ENCODE measurements at regions not wholly inside any gene's neighbourhood (a gene's known extent, or its start where the extent isn't known, plus 50 kb on each side); places are given as distances from the start of the nearest gene placed in this dataset.

DNA sequence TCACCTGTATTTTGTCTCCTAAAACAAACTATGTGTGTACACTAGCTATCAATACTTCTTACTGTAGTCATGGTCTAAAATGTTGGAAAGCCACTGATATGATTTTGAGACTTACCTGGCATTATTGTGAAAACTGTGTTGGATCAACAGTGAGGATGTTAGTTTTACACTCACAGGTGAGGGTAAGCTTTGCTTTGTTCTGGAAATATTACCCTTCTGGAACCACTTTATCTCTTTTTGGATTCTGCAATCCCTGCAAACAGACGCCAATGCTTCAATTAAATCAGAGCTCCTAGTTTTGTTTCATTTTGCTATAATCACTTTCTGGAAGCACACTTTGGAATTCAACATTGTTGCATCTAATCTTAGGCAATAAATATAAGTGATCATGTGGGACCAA is 223.3 kb downstream of the RPS29 start:
- in situ Hi-C loops (cut with HindIII; ENCODE audit: low sequenced_read_pairs): no loop called here
- TF ChIP-seq, protein P1, sequence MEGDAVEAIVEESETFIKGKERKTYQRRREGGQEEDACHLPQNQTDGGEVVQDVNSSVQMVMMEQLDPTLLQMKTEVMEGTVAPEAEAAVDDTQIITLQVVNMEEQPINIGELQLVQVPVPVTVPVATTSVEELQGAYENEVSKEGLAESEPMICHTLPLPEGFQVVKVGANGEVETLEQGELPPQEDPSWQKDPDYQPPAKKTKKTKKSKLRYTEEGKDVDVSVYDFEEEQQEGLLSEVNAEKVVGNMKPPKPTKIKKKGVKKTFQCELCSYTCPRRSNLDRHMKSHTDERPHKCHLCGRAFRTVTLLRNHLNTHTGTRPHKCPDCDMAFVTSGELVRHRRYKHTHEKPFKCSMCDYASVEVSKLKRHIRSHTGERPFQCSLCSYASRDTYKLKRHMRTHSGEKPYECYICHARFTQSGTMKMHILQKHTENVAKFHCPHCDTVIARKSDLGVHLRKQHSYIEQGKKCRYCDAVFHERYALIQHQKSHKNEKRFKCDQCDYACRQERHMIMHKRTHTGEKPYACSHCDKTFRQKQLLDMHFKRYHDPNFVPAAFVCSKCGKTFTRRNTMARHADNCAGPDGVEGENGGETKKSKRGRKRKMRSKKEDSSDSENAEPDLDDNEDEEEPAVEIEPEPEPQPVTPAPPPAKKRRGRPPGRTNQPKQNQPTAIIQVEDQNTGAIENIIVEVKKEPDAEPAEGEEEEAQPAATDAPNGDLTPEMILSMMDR (IDR thresholded peaks at IDR 0.05; ENCODE audit: low read depth, low read length, missing control alignments): no peak
- H3K4me3 ChIP-seq (ENCODE audit: low read depth, low read length): no peak overlapping the region

DNA sequence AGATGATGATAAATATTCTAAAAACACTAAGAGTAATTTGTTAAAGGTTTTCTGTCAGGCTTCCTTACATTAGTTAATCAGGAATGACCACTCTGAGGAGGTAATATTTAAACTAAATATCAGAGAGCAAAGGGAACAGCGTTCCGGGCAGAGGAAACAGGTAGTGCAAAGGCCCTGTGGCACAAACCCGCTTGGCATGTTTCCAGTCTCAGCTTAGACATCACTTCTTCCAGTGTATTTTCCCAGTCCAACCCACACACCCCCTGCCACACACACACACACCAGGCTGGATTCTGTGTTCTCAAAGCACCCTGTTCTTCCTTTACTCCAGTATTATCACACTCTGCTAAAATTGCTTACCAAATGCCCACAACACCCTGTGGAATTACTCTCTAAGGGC is 247.1 kb downstream of the RPS29 start:
- in situ Hi-C loops (cut with HindIII; ENCODE audit: low sequenced_read_pairs): no loop called here
- no peak overlapping the region for H3K4me3 ChIP-seq (ENCODE audit: low read depth, low read length)
- DNase-seq (ENCODE audit: low read depth): no peak
- TF ChIP-seq, protein P1 (IDR thresholded peaks at IDR 0.05; ENCODE audit: low read depth, low read length, missing control alignments): no peak

More for the DNA sequence above, 223.3 kb downstream of the RPS29 start:
- DNase-seq (ENCODE audit: low read depth): no peak

DNA sequence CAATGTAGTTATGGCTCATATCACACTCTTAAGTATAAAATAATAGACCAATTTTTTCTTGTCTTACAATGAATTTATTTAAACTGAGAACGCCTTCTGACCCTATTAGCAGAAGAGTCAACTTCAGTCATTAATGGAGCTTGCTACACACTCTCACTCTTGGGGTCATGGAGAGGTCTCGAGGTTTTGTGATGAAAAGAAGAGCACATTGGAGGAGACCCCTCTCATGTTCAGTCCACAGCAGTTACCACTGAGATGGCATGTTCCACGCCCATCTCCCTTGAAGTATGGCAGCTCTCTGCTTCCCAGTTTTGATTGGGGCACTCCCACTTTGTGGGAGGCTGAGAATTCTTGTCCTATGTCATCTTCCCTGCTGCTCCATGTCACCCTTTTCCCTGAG is 266.4 kb downstream of the RPS29 start:
- no peak for DNase-seq (ENCODE audit: low read depth)
- H3K4me3 ChIP-seq (ENCODE audit: low read depth, low read length): no peak overlapping the region
- in situ Hi-C loops (cut with HindIII; ENCODE audit: low sequenced_read_pairs): no loop called here
- TF ChIP-seq, protein P1 (IDR thresholded peaks at IDR 0.05; ENCODE audit: low read depth, low read length, missing control alignments): no peak

DNA sequence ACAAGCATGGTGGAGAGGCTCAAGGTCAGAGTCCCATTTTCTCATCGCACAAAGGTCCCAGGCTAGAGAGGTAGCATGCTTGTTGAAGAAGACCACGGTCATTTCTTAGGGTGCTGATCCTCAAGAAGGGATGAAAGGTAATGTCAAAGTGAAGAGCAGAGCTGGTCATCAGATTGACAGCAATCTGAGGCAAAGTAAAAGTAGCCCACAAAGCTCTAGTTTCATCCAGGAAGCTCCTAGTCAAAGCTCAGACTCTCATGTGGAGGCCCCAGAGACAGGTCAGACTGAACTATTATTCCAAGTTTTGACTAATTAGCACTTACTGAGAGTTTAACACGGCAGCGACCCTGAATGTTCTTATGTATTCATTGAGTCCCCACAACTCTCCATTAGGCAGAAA is 270.6 kb downstream of the RPS29 start:
- H3K4me3 ChIP-seq (ENCODE audit: low read depth, low read length): no peak overlapping the region
- TF ChIP-seq, protein P1 (IDR thresholded peaks at IDR 0.05; ENCODE audit: low read depth, low read length, missing control alignments): no peak
- in situ Hi-C loops (cut with HindIII; ENCODE audit: low sequenced_read_pairs): no loop called here
- no peak for DNase-seq (ENCODE audit: low read depth)

DNA sequence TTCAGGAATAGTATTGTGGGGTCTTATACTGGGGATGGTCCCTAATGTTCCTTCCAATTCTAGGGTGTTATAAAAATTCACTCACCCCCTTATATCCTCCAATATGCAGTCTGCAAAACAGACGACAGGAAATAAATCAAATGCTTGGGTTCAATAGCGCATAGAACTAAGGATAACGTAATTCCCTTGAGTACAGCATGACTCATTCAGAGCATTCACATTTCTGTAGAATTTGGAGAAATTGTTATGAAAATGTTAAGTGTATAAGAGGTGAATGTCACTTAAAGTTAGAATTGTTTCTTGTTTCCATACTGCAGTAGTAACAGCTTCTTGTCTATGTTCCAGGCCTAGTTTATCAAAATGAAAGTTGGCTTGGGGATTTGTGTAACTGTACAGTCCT is 271.4 kb downstream of the RPS29 start:
- H3K4me3 ChIP-seq (ENCODE audit: low read depth, low read length): no peak overlapping the region
- in situ Hi-C loops (cut with HindIII; ENCODE audit: low sequenced_read_pairs): no loop called here
- TF ChIP-seq, protein P1 (IDR thresholded peaks at IDR 0.05; ENCODE audit: low read depth, low read length, missing control alignments): no peak
- DNase-seq (ENCODE audit: low read depth): no peak

DNA sequence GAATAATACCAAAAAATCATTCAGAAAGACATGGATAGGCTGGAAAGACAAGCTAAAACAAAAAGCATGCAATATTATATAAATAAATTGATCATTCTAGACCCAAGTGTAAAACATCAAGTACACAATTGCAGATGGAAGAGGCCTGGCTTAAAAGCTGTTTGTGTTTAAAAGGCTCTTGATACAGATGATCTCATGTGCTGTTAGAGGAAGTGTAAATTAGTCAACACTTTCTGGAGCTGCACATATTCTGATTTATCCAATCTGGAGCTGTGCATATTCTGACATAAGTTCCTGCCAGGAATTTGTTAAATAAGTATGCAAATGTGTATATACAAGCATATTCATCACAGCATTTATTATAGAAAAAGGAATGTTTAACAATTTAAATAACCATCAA is 273.1 kb downstream of the RPS29 start:
- in situ Hi-C loops (cut with HindIII; ENCODE audit: low sequenced_read_pairs): no loop called here

More for the DNA sequence above, 273.1 kb downstream of the RPS29 start:
- DNase-seq (ENCODE audit: low read depth): no peak
- H3K4me3 ChIP-seq (ENCODE audit: low read depth, low read length): no peak overlapping the region
- TF ChIP-seq, protein P1 (IDR thresholded peaks at IDR 0.05; ENCODE audit: low read depth, low read length, missing control alignments): no peak

All from astrocyte of the cerebellum (primary cell).